Spleen (tissue), 11 donors: ENCODE measurements at regions not wholly inside any gene's neighbourhood (a gene's known extent, or its start where the extent isn't known, plus 50 kb on each side); places are given as distances from the start of the nearest gene placed in this dataset.

Experiments used
- DNase-seq: peaks from one replicate; pipeline ENCODE4 v3.0.0-alpha.2; 2020
- H3K27ac ChIP-seq, 8 donors: fragments of 200-600 bp; sonication (generic) in 7 of 8; 1 replicate in 4 of 8; 2 replicates in 4 of 8; pipeline versions ENCODE4 v1.5.0 to v1.8.0; 2016 to 2021; ENCODE audit warnings: inconsistent platforms in 4 of 8, mild to moderate bottlenecking in 4 of 8, moderate library complexity in 1 of 8
- H3K27me3 ChIP-seq, 7 donors: fragments of 200-600 bp; sonication (generic) in 6 of 7; replicated peaks in 1 of 7; 1 replicate in 4 of 7; 2 replicates in 3 of 7; pipeline versions ENCODE4 v1.5.0 to v1.8.0; 2016 to 2021; ENCODE audit warnings: inconsistent platforms in 3 of 7, mild to moderate bottlenecking in 1 of 7
- H3K36me3 ChIP-seq, 6 donors: fragments of 200-600 bp; sonication (generic) in 5 of 6; 1 replicate in 4 of 6; 2 replicates in 2 of 6; pipeline versions ENCODE4 v1.5.0 to v1.8.0; 2016 to 2021; ENCODE audit warnings: inconsistent platforms in 2 of 6
- H3K4me1 ChIP-seq, 6 donors: fragments of 200-600 bp; sonication (generic) in 5 of 6; 1 replicate in 3 of 6; 2 replicates in 3 of 6; pipeline versions ENCODE4 v1.5.0 to v1.8.0; 2016 to 2021; ENCODE audit warnings: inconsistent platforms in 3 of 6
- H3K4me3 ChIP-seq, 8 donors: fragments of 200-600 bp; sonication (generic) in 7 of 8; 1 replicate in 4 of 8; 2 replicates in 4 of 8; pipeline versions ENCODE4 v1.5.0 to v1.8.0; 2016 to 2021; ENCODE audit warnings: inconsistent platforms in 4 of 8, mild to moderate bottlenecking in 4 of 8, moderate library complexity in 2 of 8
- H3K9me3 ChIP-seq, 8 donors: fragments of 200-600 bp; sonication (generic) in 7 of 8; 1 replicate in 4 of 8; 2 replicates in 4 of 8; pipeline versions ENCODE4 v1.5.0 to v1.8.0; 2016 to 2021; ENCODE audit warnings: inconsistent platforms in 4 of 8
- CTCF ChIP-seq, 11 experiments: fragments of 200-600 bp in 7 of 11; fragments of 450-650 bp in 4 of 11; sonication (generic) in 4 of 11; IDR thresholded peaks in 8 of 11; conservative IDR thresholded peaks in 3 of 11; 1 replicate in 7 of 11; 2 replicates in 4 of 11; pipeline versions ENCODE4 v1.4.0 to v1.8.0; 2016 to 2021; ENCODE audit warnings: antibody characterized with exemption in 11 of 11, inconsistent platforms in 4 of 11, mild to moderate bottlenecking in 1 of 11
- POLR2A ChIP-seq, 3 donors: fragments of 450-650 bp; IDR thresholded peaks; one replicate each; pipeline ENCODE4 v1.5.1; 2017; ENCODE audit warnings: antibody characterized with exemption in 3 of 3, mild to moderate bottlenecking in 1 of 3
- POLR2AphosphoS5 ChIP-seq, 3 donors: sonication (generic); formaldehyde crosslinking; IDR thresholded peaks; one replicate each; pipeline ENCODE4 v1.5.1; 2017; ENCODE audit warnings: antibody characterized with exemption in 3 of 3
- WGBS, 5 donors: extraction: QIAGEN DNeasy Blood & Tissue Kit in 3 of 5; methylation state at CpG; one replicate each; pipeline versions ENCODE4 v1.1.5 to v1.1.7; 2013 to 2018; 5-methylcytosine and 5-hydroxymethylcytosine counted together
- intact Hi-C: fragments of 100-400 bp; cut with DNase I; formaldehyde crosslinking; loops from one replicate; pipeline ENCODE4 v1.15.0; 2023; ENCODE audit warnings: low total_unique reads
- donor health status: healthy with polysubstance abuse.
- donor health status: DM: no; HTN: no; CAD: no; lungs with moderate emphysema.
- donor health status: DM: no; HTN: no; CAD: no.
- donor health status: Bipolar disorder and iron deficiency.
- donor health status: healthy.
- donor health status: DM: no; HTN: no; CAD: no.
- donor health status: DM: yes; HTN: yes; CAD: no.

GRCh38 chr17:71436479-71436878, 684.3 kb upstream of the SOX9 start:
- intact Hi-C loops: no loop called here
- WGBS, 5 donors: 74 to 95% (median 86%) methylated on average over 1 of the region's 1 CpG
- Histone ChIP-seq H3K4me3 (no peak overlapping the region), H3K4me1 (no peaks in the 10 kb centered on the region), H3K9me3 (peaks cover 0 to 9% (median 0%) of the 10 kb centered on the region in 8 donors), H3K27ac (no peak overlapping the region), H3K27me3 (no peaks in the 10 kb centered on the region), H3K36me3 (no peaks in the 10 kb centered on the region)
- TF ChIP-seq CTCF (IDR thresholded peaks at IDR 0.05 in 8 of 11, conservative IDR thresholded peaks at IDR 0.05 in 3 of 11): no peak
- TF ChIP-seq POLR2AphosphoS5 (IDR thresholded peaks at IDR 0.05): no peak
- no peak for TF ChIP-seq POLR2A (IDR thresholded peaks at IDR 0.05)
- no peak for DNase-seq

DNA sequence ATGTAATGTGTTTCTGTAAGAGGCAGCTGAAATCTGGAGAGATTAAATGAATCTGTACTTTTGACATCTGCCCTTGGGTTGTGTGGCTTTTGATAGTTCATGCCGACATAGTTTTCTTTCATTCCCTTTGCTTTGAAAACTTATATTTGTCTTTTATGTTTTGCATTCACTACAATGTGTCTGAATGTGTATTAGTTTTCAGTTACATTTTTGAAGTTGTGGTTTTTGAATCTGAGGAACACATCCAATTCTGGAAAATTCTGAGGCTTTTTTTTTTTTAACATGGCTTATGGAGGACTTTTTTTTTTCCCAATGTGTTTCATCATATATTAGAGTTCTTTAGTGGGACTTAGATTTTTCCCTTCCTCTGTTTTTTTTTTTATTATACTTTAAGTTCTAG, 683.7 kb upstream of the SOX9 start:
- Histone ChIP-seq H3K4me3 (no peak overlapping the region), H3K36me3 (no peaks in the 10 kb centered on the region), H3K27ac (no peak overlapping the region), H3K4me1 (no peaks in the 10 kb centered on the region), H3K9me3 (peaks cover 0 to 9% (median 0%) of the 10 kb centered on the region in 8 donors), H3K27me3 (no peaks in the 10 kb centered on the region)
- intact Hi-C loops: no loop called here
- no peak for DNase-seq
- TF ChIP-seq POLR2A (IDR thresholded peaks at IDR 0.05) (no peak), CTCF (IDR thresholded peaks at IDR 0.05 in 8 of 11, conservative IDR thresholded peaks at IDR 0.05 in 3 of 11) (no peak), POLR2AphosphoS5 (IDR thresholded peaks at IDR 0.05) (no peak)
- 71 to 94% (median 84%) methylated on average over 1 of the region's 1 CpG for WGBS, 5 donors

DNA sequence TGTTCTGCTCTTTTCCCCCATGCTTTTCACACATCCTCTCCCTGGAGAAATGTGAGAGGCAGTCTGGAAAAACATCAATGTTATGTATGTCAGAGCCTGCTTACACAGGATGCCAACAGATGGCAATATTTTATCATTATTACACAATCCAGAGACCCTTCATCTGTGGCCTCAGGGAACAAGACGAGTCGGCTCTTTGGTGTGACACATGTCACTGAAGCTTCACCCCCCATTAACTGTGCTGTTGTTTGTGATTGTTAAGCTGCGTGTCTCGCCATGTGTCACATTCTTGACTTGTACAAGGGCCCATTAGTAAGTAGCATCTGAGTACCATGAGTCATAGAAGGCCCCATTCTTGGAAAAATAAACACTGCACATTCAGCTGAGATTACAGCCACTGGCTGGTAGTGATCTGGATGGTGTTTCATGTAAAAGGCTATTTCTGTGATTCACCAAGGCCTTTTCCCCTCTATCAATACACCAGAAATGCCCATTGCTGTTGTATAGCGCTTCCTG, 682.1 kb upstream of the SOX9 start:
- H3K27ac ChIP-seq: no peak overlapping the region
- no peak overlapping the region for H3K4me3 ChIP-seq
- 59 to 80% (median 74%) methylated on average over 5 of the region's 5 CpGs for WGBS, 5 donors
- no peak for DNase-seq
- intact Hi-C loops: no loop called here
- no peaks in the 10 kb centered on the region for H3K27me3 ChIP-seq
- H3K4me1 ChIP-seq: no peaks in the 10 kb centered on the region
- no peaks in the 10 kb centered on the region for H3K36me3 ChIP-seq
- TF ChIP-seq POLR2AphosphoS5 (IDR thresholded peaks at IDR 0.05) (no peak), CTCF (IDR thresholded peaks at IDR 0.05 in 8 of 11, conservative IDR thresholded peaks at IDR 0.05 in 3 of 11) (no peak), POLR2A (IDR thresholded peaks at IDR 0.05) (no peak)
- H3K9me3 ChIP-seq: peaks cover 0 to 9% (median 0%) of the 10 kb centered on the region in 8 donors

DNA sequence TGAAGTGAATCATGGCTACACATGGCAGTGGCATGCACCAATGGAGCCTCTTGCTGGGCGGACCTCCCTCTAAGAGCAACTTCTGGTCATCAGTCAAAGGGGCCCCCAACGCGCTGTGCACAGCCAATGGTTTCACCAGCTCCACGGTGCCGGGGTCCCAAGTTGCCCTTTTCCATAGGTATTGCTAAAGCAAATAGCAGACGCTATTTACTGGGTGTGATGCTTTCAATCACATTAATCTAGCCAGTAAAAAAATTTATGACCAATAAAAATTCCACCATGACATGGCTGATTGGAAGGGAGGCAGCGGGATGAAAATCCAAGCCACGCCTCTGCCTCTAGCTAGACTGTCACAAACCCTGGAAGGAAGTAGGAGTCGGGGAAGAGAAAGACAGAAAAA, 680.3 kb upstream of the SOX9 start:
- WGBS, 5 donors: 88 to 95% (median 90%) methylated on average over 9 of the region's 9 CpGs
- Histone ChIP-seq H3K27me3 (no peaks in the 10 kb centered on the region), H3K36me3 (no peaks in the 10 kb centered on the region), H3K4me1 (no peaks in the 10 kb centered on the region), H3K27ac (no peak overlapping the region), H3K4me3 (no peak overlapping the region), H3K9me3 (peaks cover 0 to 9% (median 0%) of the 10 kb centered on the region in 8 donors)
- intact Hi-C loops: no loop called here
- TF ChIP-seq POLR2A (IDR thresholded peaks at IDR 0.05) (no peak), POLR2AphosphoS5 (IDR thresholded peaks at IDR 0.05) (no peak), CTCF (IDR thresholded peaks at IDR 0.05 in 8 of 11, conservative IDR thresholded peaks at IDR 0.05 in 3 of 11) (no peak)
- no peak for DNase-seq
